ENCODE measurements at regions not wholly inside any gene's neighbourhood (a gene's known extent, or its start where the extent isn't known, plus 50 kb on each side); places are given as distances from the start of the nearest gene placed in this dataset.
"Not testable (repeated sequence)": the region's sequence is repeated elsewhere in the genome, so short reads cannot be mapped to it uniquely, and the experiment has no call there.

DNA sequence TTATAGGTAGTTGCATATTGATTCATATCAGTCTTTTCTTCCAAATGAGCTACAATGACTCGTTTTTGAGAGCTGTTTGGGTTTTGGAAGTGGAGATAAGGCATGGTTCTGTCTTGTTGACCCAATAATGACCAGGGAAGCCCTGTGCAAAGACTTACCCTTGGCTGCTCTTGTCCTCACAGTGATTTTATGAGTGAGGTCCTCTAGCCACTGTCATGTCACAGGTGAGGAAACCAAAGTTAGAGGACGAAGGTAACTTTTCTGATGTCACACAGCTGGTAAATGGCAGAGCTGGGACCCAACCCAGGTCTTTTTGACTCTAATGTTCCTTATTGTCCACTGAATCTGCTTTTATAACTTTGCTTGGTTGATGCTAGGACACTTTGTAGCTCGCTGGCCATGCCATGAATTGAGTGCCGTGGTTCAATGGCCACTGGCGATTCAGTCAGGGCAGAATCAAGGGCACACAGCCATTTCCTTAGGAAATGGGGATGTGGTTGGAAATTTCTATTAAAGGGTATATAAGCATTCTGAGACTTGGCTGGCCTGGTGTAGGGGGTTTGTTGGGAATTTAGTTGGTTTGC, 249.1 kb downstream of the GOLGA6L6 start:
- H3K27ac ChIP-seq (ENCODE audit: low read depth in 1 of 2, low read length in 2 of 2); ATAC-seq (ENCODE audit: low FRiP score); H3K9me3 ChIP-seq (ENCODE audit: control insufficient read depth, low read length); H3K4me3 ChIP-seq (ENCODE audit: low read length in 2 of 2); intact Hi-C loops (cut with DNase I); H3K36me3 ChIP-seq (ENCODE audit: control insufficient read depth in 1 of 2, insufficient read depth in 2 of 2, low read length in 1 of 2); H3K4me1 ChIP-seq (ENCODE audit: control insufficient read depth in 1 of 2, insufficient read depth in 2 of 2, low read length in 2 of 2); H3K27me3 ChIP-seq (ENCODE audit: control insufficient read depth in 1 of 2, insufficient read depth in 2 of 2, low read length in 1 of 2); DNase-seq: not testable (repeated sequence)
- 54 to 59% methylated on average over 5 of the region's 5 CpGs for WGBS, 2 donors

DNA sequence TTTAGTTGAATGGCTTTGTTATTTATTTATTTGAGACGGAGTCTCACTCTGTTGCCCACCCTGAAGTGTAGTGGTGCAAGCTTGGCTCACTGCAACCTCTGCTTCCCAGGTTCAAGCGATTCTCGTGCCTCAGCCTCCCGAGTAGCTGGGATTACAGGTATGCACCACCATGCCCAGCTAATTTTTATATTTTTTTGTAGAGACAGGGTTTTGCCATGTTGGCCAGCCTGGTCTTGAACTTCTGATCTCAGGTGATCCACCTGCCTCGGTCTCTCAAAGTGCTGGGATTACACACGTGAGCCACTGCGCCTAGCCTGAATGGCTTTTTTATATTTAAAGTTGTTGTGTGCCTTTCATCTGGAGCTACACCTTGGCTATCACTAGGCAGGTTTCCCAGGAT, 250.0 kb downstream of the GOLGA6L6 start:
- DNase-seq; H3K9me3 ChIP-seq (ENCODE audit: control insufficient read depth, low read length); H3K4me1 ChIP-seq (ENCODE audit: control insufficient read depth in 1 of 2, insufficient read depth in 2 of 2, low read length in 2 of 2); H3K27me3 ChIP-seq (ENCODE audit: control insufficient read depth in 1 of 2, insufficient read depth in 2 of 2, low read length in 1 of 2); intact Hi-C loops (cut with DNase I); H3K4me3 ChIP-seq (ENCODE audit: low read length in 2 of 2); H3K36me3 ChIP-seq (ENCODE audit: control insufficient read depth in 1 of 2, insufficient read depth in 2 of 2, low read length in 1 of 2); ATAC-seq (ENCODE audit: low FRiP score); H3K27ac ChIP-seq (ENCODE audit: low read depth in 1 of 2, low read length in 2 of 2): not testable (repeated sequence)
- WGBS, 2 donors: 74 to 76% methylated on average over 7 of the region's 7 CpGs

DNA sequence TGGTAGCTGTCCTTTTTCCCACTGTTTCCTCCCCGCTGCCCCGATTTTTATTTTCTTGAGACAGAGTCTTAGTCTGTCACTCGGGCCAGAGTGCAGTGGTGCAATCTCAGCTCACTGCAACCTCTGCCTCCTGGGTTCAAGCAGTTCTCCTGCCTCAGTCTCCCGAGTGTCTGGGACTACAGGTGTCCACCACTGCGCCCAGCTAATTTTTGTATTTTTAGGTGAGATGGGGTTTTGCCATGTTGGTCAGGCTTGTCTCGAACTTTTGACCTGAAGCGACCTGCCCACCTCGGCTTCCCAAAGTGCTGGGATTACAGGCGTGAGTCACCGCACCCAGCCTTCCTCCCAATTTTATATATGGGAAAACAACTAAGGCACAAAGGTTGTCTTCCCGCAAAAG, 251.0 kb downstream of the GOLGA6L6 start:
- H3K27ac ChIP-seq (ENCODE audit: low read depth in 1 of 2, low read length in 2 of 2); H3K4me1 ChIP-seq (ENCODE audit: control insufficient read depth in 1 of 2, insufficient read depth in 2 of 2, low read length in 2 of 2); H3K36me3 ChIP-seq (ENCODE audit: control insufficient read depth in 1 of 2, insufficient read depth in 2 of 2, low read length in 1 of 2); H3K27me3 ChIP-seq (ENCODE audit: control insufficient read depth in 1 of 2, insufficient read depth in 2 of 2, low read length in 1 of 2); ATAC-seq (ENCODE audit: low FRiP score); intact Hi-C loops (cut with DNase I); H3K4me3 ChIP-seq (ENCODE audit: low read length in 2 of 2); H3K9me3 ChIP-seq (ENCODE audit: control insufficient read depth, low read length); DNase-seq: not testable (repeated sequence)
- WGBS, 2 donors: 77 to 78% methylated on average over 11 of the region's 11 CpGs

DNA sequence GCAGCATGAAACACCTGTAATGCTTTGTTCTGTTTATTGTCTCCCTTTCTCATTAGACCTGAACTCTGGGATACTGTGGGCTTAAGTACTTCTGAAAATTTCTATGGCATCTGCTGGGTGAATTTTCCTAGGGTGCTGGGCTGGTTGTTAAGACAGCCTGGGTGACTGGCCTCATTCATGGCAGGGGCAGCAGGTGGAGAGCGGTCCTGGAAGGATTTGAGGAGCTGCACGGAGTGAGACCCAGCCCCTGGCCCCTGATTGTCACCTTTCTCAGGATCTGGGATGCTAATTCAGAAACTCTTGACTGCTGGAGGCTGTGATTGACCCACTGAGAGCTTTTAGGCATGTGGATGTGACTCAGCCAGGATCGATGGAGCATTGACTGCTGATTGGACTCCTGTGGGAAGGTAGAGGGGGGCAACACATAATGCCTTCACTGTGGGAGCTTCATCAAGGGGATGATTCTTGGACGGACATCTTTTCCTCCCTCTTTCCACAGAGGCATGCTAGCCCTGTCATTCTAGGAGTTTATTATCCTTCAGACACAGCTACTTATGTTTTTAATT, 252.0 kb downstream of the GOLGA6L6 start:
- H3K4me3 ChIP-seq (ENCODE audit: low read length in 2 of 2); ATAC-seq (ENCODE audit: low FRiP score); H3K27me3 ChIP-seq (ENCODE audit: control insufficient read depth in 1 of 2, insufficient read depth in 2 of 2, low read length in 1 of 2); H3K9me3 ChIP-seq (ENCODE audit: control insufficient read depth, low read length); DNase-seq; H3K4me1 ChIP-seq (ENCODE audit: control insufficient read depth in 1 of 2, insufficient read depth in 2 of 2, low read length in 2 of 2); H3K27ac ChIP-seq (ENCODE audit: low read depth in 1 of 2, low read length in 2 of 2); H3K36me3 ChIP-seq (ENCODE audit: control insufficient read depth in 1 of 2, insufficient read depth in 2 of 2, low read length in 1 of 2); intact Hi-C loops (cut with DNase I): not testable (repeated sequence)
- 63 to 64% methylated on average over 4 of the region's 4 CpGs for WGBS, 2 donors

DNA sequence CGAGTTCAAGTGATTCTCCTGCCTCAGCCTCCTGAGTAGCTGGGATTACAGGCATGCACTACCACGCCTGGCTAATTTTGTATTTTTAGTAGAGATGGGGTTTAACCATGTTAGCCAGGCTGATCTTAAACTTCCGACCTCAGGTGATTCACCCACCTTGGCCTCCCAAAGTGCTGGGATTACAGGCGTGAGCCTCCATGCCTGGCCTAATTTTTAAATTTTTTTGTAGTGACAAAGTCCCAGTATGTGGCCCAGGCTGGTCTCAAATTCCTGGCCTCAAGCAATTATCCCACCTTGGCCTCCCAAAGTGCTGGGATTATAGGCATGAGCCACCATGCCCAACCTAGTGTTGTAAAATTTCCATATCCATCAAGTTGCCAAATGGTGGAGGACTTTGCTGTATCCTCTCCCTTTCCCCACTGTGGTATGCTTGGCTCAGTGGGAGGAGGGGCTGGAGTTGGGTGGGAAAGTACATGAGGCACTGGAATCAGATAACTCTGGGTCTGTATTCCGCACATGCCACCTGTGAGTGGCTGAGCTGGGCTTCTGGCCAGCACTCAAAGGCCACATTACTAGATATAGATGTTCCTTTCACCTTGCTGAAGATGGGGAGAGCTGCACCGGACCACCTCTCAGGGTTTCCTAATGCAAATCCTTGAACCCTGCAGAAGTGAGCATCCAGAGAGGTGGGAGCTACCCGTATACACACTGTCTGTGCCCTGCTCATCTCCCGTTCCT, 252.6 kb downstream of the GOLGA6L6 start:
- H3K9me3 ChIP-seq (ENCODE audit: control insufficient read depth, low read length); H3K36me3 ChIP-seq (ENCODE audit: control insufficient read depth in 1 of 2, insufficient read depth in 2 of 2, low read length in 1 of 2); H3K27ac ChIP-seq (ENCODE audit: low read depth in 1 of 2, low read length in 2 of 2); intact Hi-C loops (cut with DNase I); H3K4me3 ChIP-seq (ENCODE audit: low read length in 2 of 2); H3K4me1 ChIP-seq (ENCODE audit: control insufficient read depth in 1 of 2, insufficient read depth in 2 of 2, low read length in 2 of 2); ATAC-seq (ENCODE audit: low FRiP score); H3K27me3 ChIP-seq (ENCODE audit: control insufficient read depth in 1 of 2, insufficient read depth in 2 of 2, low read length in 1 of 2); DNase-seq: not testable (repeated sequence)
- whole genome bisulfite sequencing, 2 donors: 69 to 78% methylated on average over 8 of the region's 8 CpGs

DNA sequence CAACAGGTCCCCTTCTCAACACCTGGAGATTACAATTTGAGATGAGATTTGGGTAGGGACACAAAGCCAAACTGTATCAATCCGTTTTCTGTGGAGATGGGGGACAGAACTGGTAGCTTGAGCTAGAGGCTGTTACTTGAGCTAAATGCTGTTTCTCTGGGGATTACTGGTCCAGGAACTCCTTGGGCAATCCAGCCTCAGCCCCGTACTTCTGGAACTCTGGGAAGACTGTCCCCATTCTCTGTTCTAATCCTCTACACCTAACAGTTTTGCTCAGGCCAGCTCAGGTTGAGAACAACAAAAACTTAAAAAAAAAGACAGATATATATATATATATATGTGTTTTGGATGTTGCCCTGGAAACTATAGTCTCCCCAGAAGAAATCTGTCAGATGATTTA, 255.0 kb downstream of the GOLGA6L6 start:
- H3K4me3 ChIP-seq (ENCODE audit: low read length in 2 of 2); H3K36me3 ChIP-seq (ENCODE audit: control insufficient read depth in 1 of 2, insufficient read depth in 2 of 2, low read length in 1 of 2); H3K9me3 ChIP-seq (ENCODE audit: control insufficient read depth, low read length); H3K27me3 ChIP-seq (ENCODE audit: control insufficient read depth in 1 of 2, insufficient read depth in 2 of 2, low read length in 1 of 2); H3K27ac ChIP-seq (ENCODE audit: low read depth in 1 of 2, low read length in 2 of 2); ATAC-seq (ENCODE audit: low FRiP score); intact Hi-C loops (cut with DNase I); H3K4me1 ChIP-seq (ENCODE audit: control insufficient read depth in 1 of 2, insufficient read depth in 2 of 2, low read length in 2 of 2); DNase-seq: not testable (repeated sequence)
- WGBS, 2 donors: 38 to 56% methylated on average over 2 of the region's 2 CpGs

DNA sequence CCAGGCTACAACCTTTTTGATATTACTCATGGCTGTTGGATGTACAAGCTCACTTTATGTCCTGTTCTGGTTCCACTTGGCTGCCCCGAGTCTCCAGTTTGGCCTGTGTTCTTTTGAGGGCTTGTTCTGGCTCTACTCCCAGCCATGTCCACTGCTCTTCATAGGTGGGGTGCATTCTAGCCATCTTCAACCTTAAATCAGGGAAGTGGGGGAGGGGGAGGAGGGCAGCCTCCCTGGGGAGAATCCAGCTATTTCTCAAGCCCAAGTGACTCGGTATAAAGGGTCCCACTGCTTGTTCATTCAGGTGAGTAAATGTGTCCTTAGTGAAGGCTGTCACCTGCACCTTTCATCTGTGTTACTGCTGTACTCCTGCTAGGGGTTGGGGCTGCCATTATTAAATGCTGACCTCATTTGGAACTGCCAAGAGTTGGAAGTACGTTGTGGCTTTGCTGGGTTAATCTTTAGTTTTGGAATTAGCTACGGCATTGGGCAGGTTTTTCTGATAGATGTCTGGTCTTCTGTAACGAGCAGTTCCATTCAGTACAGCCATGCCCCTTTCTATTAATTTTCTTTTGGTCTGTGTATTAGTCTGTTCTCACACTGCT, 255.8 kb downstream of the GOLGA6L6 start:
- H3K4me1 ChIP-seq (ENCODE audit: control insufficient read depth in 1 of 2, insufficient read depth in 2 of 2, low read length in 2 of 2); H3K9me3 ChIP-seq (ENCODE audit: control insufficient read depth, low read length); H3K27me3 ChIP-seq (ENCODE audit: control insufficient read depth in 1 of 2, insufficient read depth in 2 of 2, low read length in 1 of 2); ATAC-seq (ENCODE audit: low FRiP score); H3K4me3 ChIP-seq (ENCODE audit: low read length in 2 of 2); DNase-seq; H3K36me3 ChIP-seq (ENCODE audit: control insufficient read depth in 1 of 2, insufficient read depth in 2 of 2, low read length in 1 of 2); H3K27ac ChIP-seq (ENCODE audit: low read depth in 1 of 2, low read length in 2 of 2); intact Hi-C loops (cut with DNase I): not testable (repeated sequence)
- 41 to 51% methylated on average over 5 of the region's 5 CpGs for WGBS, 2 donors

DNA sequence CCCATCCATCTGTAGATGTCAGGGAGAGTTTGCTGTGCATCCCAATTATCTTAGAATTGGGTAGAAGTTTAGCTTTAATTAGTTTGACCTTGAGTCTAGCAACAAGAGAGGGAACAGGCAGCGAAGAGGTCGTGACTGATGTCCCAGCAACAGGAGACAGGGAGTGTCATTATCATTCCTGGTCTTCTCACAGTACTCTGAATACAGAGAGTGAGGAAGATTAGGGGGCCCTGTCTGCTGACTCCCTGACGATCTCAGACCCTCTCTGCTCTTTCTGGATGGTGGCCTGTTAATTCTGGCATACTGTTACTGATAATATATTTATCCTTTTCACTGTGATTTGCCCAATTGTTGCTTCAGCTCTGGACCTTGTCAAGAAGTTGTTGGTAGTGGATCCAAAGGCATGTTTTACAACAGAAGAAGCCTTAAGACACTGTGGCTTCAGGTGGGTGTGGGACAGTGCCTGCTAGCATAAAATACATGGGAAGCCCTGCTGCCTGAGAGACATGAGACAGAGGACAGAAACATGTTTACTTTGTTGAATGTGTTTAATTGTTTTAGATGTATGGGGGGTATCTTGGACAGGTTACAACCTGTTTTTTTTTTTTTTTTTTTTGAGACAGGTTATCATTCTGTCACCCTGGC, 256.6 kb downstream of the GOLGA6L6 start:
- 50 to 57% methylated on average over 3 of the region's 3 CpGs for WGBS, 2 donors
- H3K4me3 ChIP-seq (ENCODE audit: low read length in 2 of 2); ATAC-seq (ENCODE audit: low FRiP score); H3K27ac ChIP-seq (ENCODE audit: low read depth in 1 of 2, low read length in 2 of 2); intact Hi-C loops (cut with DNase I); DNase-seq; H3K36me3 ChIP-seq (ENCODE audit: control insufficient read depth in 1 of 2, insufficient read depth in 2 of 2, low read length in 1 of 2); H3K27me3 ChIP-seq (ENCODE audit: control insufficient read depth in 1 of 2, insufficient read depth in 2 of 2, low read length in 1 of 2); H3K9me3 ChIP-seq (ENCODE audit: control insufficient read depth, low read length); H3K4me1 ChIP-seq (ENCODE audit: control insufficient read depth in 1 of 2, insufficient read depth in 2 of 2, low read length in 2 of 2): not testable (repeated sequence)

All from aorta (tissue), 5 donors.